Endothelial cell of umbilical vein (primary cell): ENCODE measurements at regions not wholly inside any gene's neighbourhood (a gene's known extent, or its start where the extent isn't known, plus 50 kb on each side); places are given as distances from the start of the nearest gene placed in this dataset.

ENCODE experiments used
- BruUV-seq: library from RNA; stranded (reverse); fragments of 400-500 nt; replicated peaks from 2 replicates; lab custom pipeline; 2021; lab: Mats Ljungman, UMichigan
- CTCF ChIA-PET: fragments of 300-600, 350-600 bp; sonication (Branson Sonifier 250); formaldehyde crosslinking; loops from one replicate; lab custom pipeline; 2021; ENCODE audit warnings: antibody characterized with exemption, inconsistent platforms; lab: Charles Lee
- POLR2A ChIA-PET: fragments of 300-600, 350-600 bp; sonication (Branson Sonifier 250); formaldehyde crosslinking; loops from one replicate; lab custom pipeline; 2021; ENCODE audit warnings: antibody characterized with exemption, inconsistent platforms; lab: Charles Lee
- DNase-seq: peaks from one replicate; pipeline ENCODE4 v3.0.0-alpha.2; 2011; ENCODE audit warnings: low read depth, low spot score
- FAIRE-seq: peaks from 2 replicates; lab custom pipeline; 2011; peaks lifted over from hg19 to GRCh38; lab: Jason Lieb, UNC
- H2AFZ ChIP-seq: 2 replicates; pipeline ENCODE4 v1.6.0; 2012; ENCODE audit warnings: low read depth, low read length, control low read depth, inconsistent platforms
- H3K27ac ChIP-seq: 2 replicates; pipeline ENCODE4 v1.5.1; 2011; ENCODE audit warnings: low read depth, mild to moderate bottlenecking, control low read depth, low read length, moderate library complexity; ENCODE audit not compliant: insufficient read depth
- H3K27me3 ChIP-seq, 2 experiments: 2 replicates each; pipeline versions ENCODE4 v1.6.0 to v1.6.1; 2011; ENCODE audit warnings: low read length in 2 of 2, mixed read lengths in 1 of 2; ENCODE audit not compliant: control insufficient read depth in 2 of 2, insufficient read depth in 2 of 2
- H3K36me3 ChIP-seq, 2 experiments: 2 replicates in 1 of 2; 3 replicates in 1 of 2; pipeline ENCODE4 v1.5.1; 2011; ENCODE audit warnings: low read length in 2 of 2, mild to moderate bottlenecking in 1 of 2, moderate library complexity in 1 of 2; ENCODE audit not compliant: control insufficient read depth in 2 of 2, insufficient read depth in 2 of 2; ENCODE audit errors: extremely low read depth in 1 of 2
- H3K4me1 ChIP-seq: 3 replicates; pipeline ENCODE4 v1.5.1; 2011; ENCODE audit warnings: mild to moderate bottlenecking, low read length; ENCODE audit not compliant: control insufficient read depth, insufficient read depth; ENCODE audit errors: extremely low read depth
- H3K4me2 ChIP-seq: 2 replicates; pipeline ENCODE4 v1.6.1; 2011; ENCODE audit warnings: low read length, control low read depth, mixed read lengths; ENCODE audit not compliant: insufficient read depth
- H3K4me3 ChIP-seq, 3 experiments: fragments of 200-600 bp in 1 of 3; sonication (generic), shearing (Covaris generic) in 1 of 3; replicated peaks in 1 of 3; 2 replicates each; pipeline ENCODE4 v1.5.1; 2011 to 2016; ENCODE audit warnings: control low read depth in 3 of 3, low read length in 3 of 3, mild to moderate bottlenecking in 2 of 3, inconsistent platforms in 1 of 3, low read depth in 1 of 3, moderate library complexity in 1 of 3; ENCODE audit not compliant: insufficient read depth in 1 of 3
- H3K79me2 ChIP-seq: 2 replicates; pipeline ENCODE4 v1.6.0; 2012; ENCODE audit warnings: low read length, inconsistent platforms; ENCODE audit not compliant: control insufficient read depth, insufficient read depth
- H3K9ac ChIP-seq: replicated peaks from 2 replicates; pipeline ENCODE3; 2011; ENCODE audit warnings: low read length, control low read depth; ENCODE audit not compliant: insufficient read depth; ENCODE audit errors: extremely low read depth
- H3K9me1 ChIP-seq: replicated peaks from 3 replicates; pipeline ENCODE4 v1.6.0; 2011; ENCODE audit warnings: mild to moderate bottlenecking, low read length; ENCODE audit not compliant: control insufficient read depth, insufficient read depth; ENCODE audit errors: extremely low read depth
- H3K9me3 ChIP-seq: replicated peaks from 2 replicates; pipeline ENCODE4 v1.5.1; 2012; ENCODE audit warnings: low read length, inconsistent platforms; ENCODE audit not compliant: control insufficient read depth, insufficient read depth
- H4K20me1 ChIP-seq: replicated peaks from 2 replicates; pipeline ENCODE3; 2011; ENCODE audit warnings: mild to moderate bottlenecking, low read length; ENCODE audit not compliant: control insufficient read depth, insufficient read depth; ENCODE audit errors: extremely low read depth
- CTCF ChIP-seq, 2 donors: IDR thresholded peaks; 1 replicate in 1 of 2; 2 replicates in 1 of 2; pipeline ENCODE4 v1.5.1; 2011; ENCODE audit warnings: low read length in 2 of 2, mild to moderate bottlenecking in 2 of 2, moderate library complexity in 2 of 2, control low read depth in 1 of 2, inconsistent platforms in 1 of 2, low read depth in 1 of 2; ENCODE audit not compliant: insufficient read depth in 1 of 2; ENCODE audit errors: extremely low read depth in 1 of 2
- EZH2 ChIP-seq: IDR thresholded peaks from 2 replicates; pipeline ENCODE4 v1.6.1; 2012; ENCODE audit warnings: borderline replicate concordance, low read depth, mild to moderate bottlenecking, moderate library complexity, low read length, inconsistent platforms; ENCODE audit not compliant: severe bottlenecking
- FOS ChIP-seq: IDR thresholded peaks from 2 replicates; pipeline ENCODE4 v1.6.1; 2011; ENCODE audit warnings: mild to moderate bottlenecking, low read length, moderate library complexity, borderline replicate concordance; ENCODE audit not compliant: insufficient read depth
- GATA2 ChIP-seq: IDR thresholded peaks from 2 replicates; pipeline ENCODE4 v1.7.0; 2011; ENCODE audit warnings: low read depth, mild to moderate bottlenecking, moderate library complexity, mixed read lengths, low read length; ENCODE audit not compliant: insufficient read length, insufficient read depth
- JUN ChIP-seq: IDR thresholded peaks from 2 replicates; pipeline ENCODE4 v1.6.1; 2011; ENCODE audit warnings: borderline replicate concordance, low read depth; ENCODE audit not compliant: insufficient read length, insufficient read depth
- MAX ChIP-seq: IDR thresholded peaks from 2 replicates; pipeline ENCODE4 v1.6.1; 2011; ENCODE audit not compliant: insufficient read depth, insufficient read length
- MYC ChIP-seq: IDR thresholded peaks from one replicate; pipeline ENCODE4 v1.6.1; 2011; ENCODE audit warnings: mild to moderate bottlenecking, low read depth, low read length
- POLR2A ChIP-seq: IDR thresholded peaks from 2 replicates; pipeline ENCODE4 v1.6.1; 2012; ENCODE audit warnings: low read depth, mild to moderate bottlenecking, control low read depth, low read length
- POLR2AphosphoS5 ChIP-seq: IDR thresholded peaks from 2 replicates; pipeline ENCODE4 v1.6.1; 2012; ENCODE audit warnings: low read depth, mild to moderate bottlenecking, control low read depth, low read length, moderate library complexity; ENCODE audit not compliant: insufficient read depth
- dilution Hi-C: fragments of 300-500 bp; cut with MboI; formaldehyde crosslinking; loops from one replicate; pipeline ENCODE4 v1.15.0; 2019; ENCODE audit warnings: low sequenced_read_pairs; ENCODE audit not compliant: extremely low pct_ligation_motif_present
- intact Hi-C: fragments of 100-400 bp; cut with micrococcal nuclease; formaldehyde crosslinking; loops from one replicate; pipeline ENCODE4 v1.10.0; 2022

- no peak for TF ChIP-seq MAX
- TF ChIP-seq GATA2 = no peak
- no peak for TF ChIP-seq JUN
- no peak for TF ChIP-seq POLR2A
- TF ChIP-seq POLR2AphosphoS5 = no peak
- no peak for TF ChIP-seq FOS
- no peak for TF ChIP-seq EZH2
- no peak for TF ChIP-seq CTCF (IDR thresholded peaks at IDR 0.05; ENCODE audit: extremely low read depth in 1 of 2, insufficient read depth in 1 of 2, low read depth in 1 of 2, low read length in 2 of 2)
- no peak for TF ChIP-seq MYC
- no peaks in the 10 kb centered on the region for H4K20me1 ChIP-seq
- BruUV-seq = no TSS peak
- intact Hi-C loops = no loop called here
- H3K4me2 ChIP-seq = no peak overlapping the region
- no peaks in the 10 kb centered on the region for H3K9me1 ChIP-seq
- no peaks in the 10 kb centered on the region for H3K27me3 ChIP-seq
- H3K36me3 ChIP-seq = no peaks in the 10 kb centered on the region
- no peak overlapping the region for H3K4me3 ChIP-seq
- ChIA-PET POLR2A (no interaction called here), CTCF (no interaction called here)
- FAIRE-seq (no peak), DNase-seq (no peak)
- no peak overlapping the region for H3K9ac ChIP-seq
- H3K9me3 ChIP-seq = peaks cover 7% of the 10 kb centered on the region
- no peak overlapping the region for H3K27ac ChIP-seq
- no peaks in the 10 kb centered on the region for H3K79me2 ChIP-seq
- dilution Hi-C loops = no loop called here
- H2AFZ ChIP-seq = no peak overlapping the region
- H3K4me1 ChIP-seq = no peaks in the 10 kb centered on the region
Measured at GRCh38 chr20:60261333-60261732, 303.1 kb downstream of the CDH26 start.
